ENCODE measurements at regions not wholly inside any gene's neighbourhood (a gene's known extent, or its start where the extent isn't known, plus 50 kb on each side); places are given as distances from the start of the nearest gene placed in this dataset.

GRCh38 chr2:59236723-59237122 lies 995.6 kb upstream of the FANCL start:
- H3K14ac ChIP-seq (ENCODE audit: insufficient read length), result no peak overlapping the region
- H2BK20ac ChIP-seq (ENCODE audit: low read length), result no peak overlapping the region
- CTCF ChIA-PET (ENCODE audit: partially characterized antibody), result no interaction called here
- no peak overlapping the region for H2BK12ac ChIP-seq (ENCODE audit: low read depth, low read length)
- H3K36me3 ChIP-seq (ENCODE audit: control insufficient read depth in 2 of 4, insufficient read depth in 4 of 4, low read length in 3 of 4), result no peaks in the 10 kb centered on the region
- WGBS, 2 experiments (ENCODE audit: extremely low coverage in 1 of 2, insufficient coverage in 1 of 2, insufficient read length in 1 of 2, insufficient replicate concordance in 2 of 2, low coverage in 1 of 2, low lambda C conversion rate in 2 of 2, missing lambda C conversion rate in 1 of 2), result 83% methylated on average over 5 of the region's 5 CpGs; no CpG with 5 or more reads in 1 of the 2 experiments
- H3K4me3 ChIP-seq (ENCODE audit: extremely low read depth in 1 of 4, insufficient read depth in 2 of 4, low read depth in 3 of 4, low read length in 4 of 4), result no peak overlapping the region
- H3K79me1 ChIP-seq (ENCODE audit: low read depth, low read length), result no peaks in the 10 kb centered on the region
- H3K56ac ChIP-seq (replicated peaks; ENCODE audit: insufficient read length, low read depth, low read length), result no peak overlapping the region
- no peak for FAIRE-seq
- H3K23ac ChIP-seq (ENCODE audit: insufficient read length), result no peak overlapping the region
- no peaks in the 10 kb centered on the region for H4K20me1 ChIP-seq (replicated peaks in 1 of 2; ENCODE audit: control insufficient read depth in 1 of 2, insufficient read depth in 2 of 2, low read length in 2 of 2)
- H3K4me1 ChIP-seq (replicated peaks in 1 of 4; ENCODE audit: control insufficient read depth in 3 of 4, insufficient read depth in 4 of 4, low read length in 3 of 4), result no peaks in the 10 kb centered on the region
- H2AK5ac ChIP-seq (ENCODE audit: low read depth, low read length), result no peak overlapping the region
- no peak overlapping the region for H3K4ac ChIP-seq (replicated peaks; ENCODE audit: insufficient read length, low read depth, low read length)
- H4K5ac ChIP-seq (ENCODE audit: insufficient read length, low read depth, low read length), result no peak overlapping the region
- H2BK5ac ChIP-seq (ENCODE audit: low read depth, low read length), result no peak overlapping the region
- H2BK15ac ChIP-seq (ENCODE audit: low read length), result no peak overlapping the region
- POLR2A ChIA-PET (ENCODE audit: partially characterized antibody), result no interaction called here
- H3K9ac ChIP-seq (replicated peaks in 1 of 4; ENCODE audit: extremely low read depth in 1 of 4, low read depth in 3 of 4, low read length in 3 of 4), result no peak overlapping the region
- no peaks in the 10 kb centered on the region; the same call in 1 of the 2 replicates for H3K23me2 ChIP-seq (ENCODE audit: low read depth, low read length)
- H3K79me2 ChIP-seq (ENCODE audit: control insufficient read depth in 1 of 2, insufficient read depth in 2 of 2, low read length in 2 of 2), result no peaks in the 10 kb centered on the region
- H3K4me2 ChIP-seq (ENCODE audit: insufficient read depth in 1 of 2, low read depth in 2 of 2, low read length in 2 of 2), result no peak overlapping the region
- TF ChIP-seq CTBP2 (IDR thresholded peaks at IDR 0.05; ENCODE audit: borderline replicate concordance, insufficient read depth, insufficient read length, low read length) (no peak), SP4 (IDR thresholded peaks at IDR 0.05; ENCODE audit: low read length) (no peak)
- H4K91ac ChIP-seq (replicated peaks; ENCODE audit: insufficient read length, low read length), result no peak overlapping the region
- DNase-seq (ENCODE audit: low read depth in 1 of 2, low spot score in 2 of 2), result no peak
- no peak overlapping the region for H2BK120ac ChIP-seq (replicated peaks; ENCODE audit: low read depth, low read length)
- no peak overlapping the region for H2AFZ ChIP-seq (ENCODE audit: low read length)
- H3K9me3 ChIP-seq (ENCODE audit: insufficient read depth in 2 of 2, low read depth in 1 of 2, low read length in 1 of 2), result no peaks in the 10 kb centered on the region
- no peak overlapping the region for H3K27ac ChIP-seq (ENCODE audit: low read depth, low read length)
- no peaks in the 10 kb centered on the region for H3K27me3 ChIP-seq (replicated peaks in 1 of 4; ENCODE audit: control insufficient read depth in 3 of 4, extremely low read depth in 1 of 4, insufficient read depth in 3 of 4, low read length in 3 of 4)
- no peak overlapping the region for H4K8ac ChIP-seq (ENCODE audit: extremely low read depth, insufficient read depth, low read length)
- H3K18ac ChIP-seq (ENCODE audit: extremely low read depth, low read length), result no peak overlapping the region
